K562 (cell line): ENCODE measurements at regions not wholly inside any gene's neighbourhood (a gene's known extent, or its start where the extent isn't known, plus 50 kb on each side); places are given as distances from the start of the nearest gene placed in this dataset.

Experiments used
- FOXM1 ChIP-seq, 2 experiments: fragments of 450-650 bp in 1 of 2; sonication (generic) in 1 of 2; formaldehyde crosslinking in 1 of 2; IDR thresholded peaks; 2 replicates each; pipeline versions ENCODE4 v1.6.1 to v1.9.0; 2017 to 2022; ENCODE audit warnings: low read depth in 2 of 2, mild to moderate bottlenecking in 2 of 2, missing genetic modification reagents in 1 of 2, moderate library complexity in 1 of 2
- NONO ChIP-seq, 2 experiments: fragments of 200-400 bp in 1 of 2; fragments of 450-650 bp in 1 of 2; formaldehyde crosslinking in 1 of 2; IDR thresholded peaks; 2 replicates each; pipeline ENCODE4 v1.6.1; 2017; ENCODE audit warnings: low read depth in 2 of 2, mild to moderate bottlenecking in 2 of 2, moderate library complexity in 2 of 2, low read length in 1 of 2
- RERE ChIP-seq: sonication (generic); formaldehyde crosslinking; IDR thresholded peaks from 2 replicates; pipeline ENCODE4 v1.8.0; 2023; ENCODE audit warnings: missing genetic modification reagents, mild to moderate bottlenecking, borderline replicate concordance
- SMAD3 ChIP-seq: fragments of 450-650 bp; formaldehyde crosslinking; conservative IDR thresholded peaks from 2 replicates; pipeline ENCODE4 v1.4.0; 2020; ENCODE audit warnings: mild to moderate bottlenecking
- ZBTB11 ChIP-seq, 3 experiments: fragments of 200-800 bp in 1 of 3; fragments of 250-450 bp in 1 of 3; fragments of 450-650 bp in 1 of 3; sonication (Bioruptor Pico) in 1 of 3; sonication (Bioruptor generic) in 1 of 3; formaldehyde crosslinking in 1 of 3; IDR thresholded peaks; 2 replicates each; pipeline versions ENCODE4 v1.6.1 to v1.8.0; 2016 to 2022; ENCODE audit warnings: mild to moderate bottlenecking in 2 of 3, missing genetic modification characterization in 2 of 3, missing compliant biosample characterization in 1 of 3, moderate library complexity in 1 of 3

- TF ChIP-seq RERE (no peak), NONO (IDR thresholded peaks at IDR 0.05; ENCODE audit: low read depth in 2 of 2, low read length in 1 of 2) (no peak), ZBTB11 (CRISPR knock-in tag; IDR thresholded peaks at IDR 0.05) (no peak), SMAD3 (no peak), FOXM1 (IDR thresholded peaks at IDR 0.05; ENCODE audit: low read depth) (no peak), FOXM1 (CRISPR knock-in tag; IDR thresholded peaks at IDR 0.05; ENCODE audit: low read depth) (no peak)
Observed at GRCh38 chr2:12620759-12621158, 96.0 kb upstream of the TRIB2 start (continued).
